OCI-LY1 (cell line): ENCODE measurements at regions not wholly inside any gene's neighbourhood (a gene's known extent, or its start where the extent isn't known, plus 50 kb on each side); places are given as distances from the start of the nearest gene placed in this dataset.

Source experiments
- CTCF ChIP-seq: fragments of 200-600 bp; sonication (generic), shearing (Covaris generic); IDR thresholded peaks from 2 replicates; pipeline ENCODE4 v1.5.1; 2017; ENCODE audit warnings: mild to moderate bottlenecking, antibody characterized with exemption, low read length, moderate library complexity, mixed read lengths
- EZH2 ChIP-seq: fragments of 200-600 bp; sonication (generic), shearing (Covaris generic); IDR thresholded peaks from 2 replicates; pipeline ENCODE4 v1.8.0; 2017; ENCODE audit warnings: borderline replicate concordance, mixed run types, mild to moderate bottlenecking, antibody characterized with exemption, low read length, moderate library complexity, mixed read lengths

- no peak for TF ChIP-seq CTCF
- TF ChIP-seq EZH2: no peak
These were observed 97.1 kb upstream of the SALL1 start for GRCh38 chr16:51248217-51248616.
